ENCODE measurements at regions not wholly inside any gene's neighbourhood (a gene's known extent, or its start where the extent isn't known, plus 50 kb on each side); places are given as distances from the start of the nearest gene placed in this dataset.
"Not testable (repeated sequence)": the region's sequence is repeated elsewhere in the genome, so short reads cannot be mapped to it uniquely, and the experiment has no call there.

DNA sequence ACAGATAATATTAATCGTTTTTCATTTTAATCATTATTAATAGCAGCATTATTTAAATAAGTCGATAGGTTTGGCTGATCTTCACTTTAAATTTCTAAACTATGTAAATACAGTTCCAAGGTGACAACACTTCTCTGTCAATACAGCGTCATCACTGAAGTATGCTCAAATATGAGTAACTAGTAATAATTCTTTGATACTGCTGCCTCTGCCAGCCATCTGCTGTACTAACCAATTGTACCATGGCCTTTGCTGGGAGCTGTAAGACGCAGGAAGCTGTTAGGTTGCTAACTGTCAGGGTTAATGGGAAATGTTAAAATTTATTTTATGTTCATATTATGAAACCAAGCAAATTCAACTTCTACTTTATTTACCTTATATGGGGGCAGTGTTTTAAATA is 1650.5 kb upstream of the LRRTM3 start:
- Mint-ChIP-seq H3K9me3 (peaks cover 3% of the 10 kb centered on the region), H3K36me3 (ENCODE audit: low read depth) (no peaks in the 10 kb centered on the region), H3K27me3 (no peaks in the 10 kb centered on the region), H3K4me3 (no peak overlapping the region), H3K27ac (no peak overlapping the region), H3K4me1 (no peaks in the 10 kb centered on the region)
- POLR2A ChIA-PET: no interaction called here
- ATAC-seq (ENCODE audit: low read depth) (no peak), DNase-seq (no peak)
- intact Hi-C loops (cut with micrococcal nuclease): no loop called here
- TF ChIP-seq, protein P1, sequence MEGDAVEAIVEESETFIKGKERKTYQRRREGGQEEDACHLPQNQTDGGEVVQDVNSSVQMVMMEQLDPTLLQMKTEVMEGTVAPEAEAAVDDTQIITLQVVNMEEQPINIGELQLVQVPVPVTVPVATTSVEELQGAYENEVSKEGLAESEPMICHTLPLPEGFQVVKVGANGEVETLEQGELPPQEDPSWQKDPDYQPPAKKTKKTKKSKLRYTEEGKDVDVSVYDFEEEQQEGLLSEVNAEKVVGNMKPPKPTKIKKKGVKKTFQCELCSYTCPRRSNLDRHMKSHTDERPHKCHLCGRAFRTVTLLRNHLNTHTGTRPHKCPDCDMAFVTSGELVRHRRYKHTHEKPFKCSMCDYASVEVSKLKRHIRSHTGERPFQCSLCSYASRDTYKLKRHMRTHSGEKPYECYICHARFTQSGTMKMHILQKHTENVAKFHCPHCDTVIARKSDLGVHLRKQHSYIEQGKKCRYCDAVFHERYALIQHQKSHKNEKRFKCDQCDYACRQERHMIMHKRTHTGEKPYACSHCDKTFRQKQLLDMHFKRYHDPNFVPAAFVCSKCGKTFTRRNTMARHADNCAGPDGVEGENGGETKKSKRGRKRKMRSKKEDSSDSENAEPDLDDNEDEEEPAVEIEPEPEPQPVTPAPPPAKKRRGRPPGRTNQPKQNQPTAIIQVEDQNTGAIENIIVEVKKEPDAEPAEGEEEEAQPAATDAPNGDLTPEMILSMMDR (IDR thresholded peaks at IDR 0.05): no peak
- CTCF ChIA-PET: no interaction called here

DNA sequence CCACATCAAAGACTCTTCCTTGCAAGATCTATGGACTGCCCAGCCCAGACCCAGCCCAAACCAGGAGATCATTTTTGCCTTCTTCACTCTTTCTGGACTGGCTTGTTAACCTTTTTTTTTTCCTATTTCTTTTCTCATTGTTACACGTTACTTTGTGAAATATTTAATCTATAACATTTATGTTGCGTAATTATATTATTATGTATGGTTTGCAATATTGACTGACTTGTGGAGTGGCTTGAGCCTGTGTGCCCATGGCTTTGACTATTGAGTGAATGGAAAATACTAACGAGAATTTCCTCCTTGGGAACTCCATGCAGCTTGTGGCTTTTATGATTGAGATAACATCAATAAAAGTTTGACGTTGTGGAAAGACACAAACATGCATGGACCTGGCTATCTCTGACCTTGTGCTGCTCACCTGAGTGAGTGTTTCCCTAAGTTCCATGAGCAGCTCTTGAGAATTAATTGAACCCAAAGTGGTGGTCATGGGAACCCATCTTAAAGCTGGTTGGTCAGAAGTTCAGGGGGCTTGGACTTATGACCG is 1641.3 kb upstream of the LRRTM3 start:
- no peak overlapping the region for H3K27ac Mint-ChIP-seq
- no peaks in the 10 kb centered on the region for H3K36me3 Mint-ChIP-seq (ENCODE audit: low read depth)
- H3K4me1 Mint-ChIP-seq: no peaks in the 10 kb centered on the region
- intact Hi-C loops (cut with micrococcal nuclease): no loop called here
- no peaks in the 10 kb centered on the region for H3K27me3 Mint-ChIP-seq
- ChIA-PET CTCF (no interaction called here), POLR2A (no interaction called here)
- DNase-seq: no peak
- peaks cover 2% of the 10 kb centered on the region for H3K9me3 Mint-ChIP-seq
- no peak for ATAC-seq (ENCODE audit: low read depth)
- TF ChIP-seq, protein P1 (IDR thresholded peaks at IDR 0.05): no peak
- H3K4me3 Mint-ChIP-seq: no peak overlapping the region

DNA sequence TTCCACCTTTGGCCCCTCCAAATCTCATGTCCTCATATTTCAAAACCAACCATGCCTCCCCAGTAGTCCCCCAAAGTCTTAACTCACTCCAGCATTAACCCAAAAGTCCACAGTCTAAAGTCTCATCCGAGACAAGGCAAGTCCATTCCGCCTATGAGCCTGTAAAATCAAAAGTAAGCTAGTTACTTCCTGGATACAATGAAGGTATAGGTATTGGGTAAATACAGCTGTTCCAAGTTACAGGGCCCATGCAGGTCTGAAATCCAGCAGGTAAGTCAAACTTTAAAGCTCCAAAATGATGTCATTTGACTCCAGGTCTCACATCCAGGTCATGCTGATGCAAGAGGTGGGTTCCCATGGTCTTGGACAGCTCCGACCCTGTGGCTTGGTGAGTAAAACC is 1640.1 kb upstream of the LRRTM3 start:
- H3K27ac Mint-ChIP-seq; H3K27me3 Mint-ChIP-seq; DNase-seq; intact Hi-C loops (cut with micrococcal nuclease); H3K9me3 Mint-ChIP-seq; H3K4me3 Mint-ChIP-seq; ATAC-seq (ENCODE audit: low read depth); CTCF ChIA-PET; POLR2A ChIA-PET; H3K4me1 Mint-ChIP-seq; H3K36me3 Mint-ChIP-seq (ENCODE audit: low read depth): not testable (repeated sequence)

DNA sequence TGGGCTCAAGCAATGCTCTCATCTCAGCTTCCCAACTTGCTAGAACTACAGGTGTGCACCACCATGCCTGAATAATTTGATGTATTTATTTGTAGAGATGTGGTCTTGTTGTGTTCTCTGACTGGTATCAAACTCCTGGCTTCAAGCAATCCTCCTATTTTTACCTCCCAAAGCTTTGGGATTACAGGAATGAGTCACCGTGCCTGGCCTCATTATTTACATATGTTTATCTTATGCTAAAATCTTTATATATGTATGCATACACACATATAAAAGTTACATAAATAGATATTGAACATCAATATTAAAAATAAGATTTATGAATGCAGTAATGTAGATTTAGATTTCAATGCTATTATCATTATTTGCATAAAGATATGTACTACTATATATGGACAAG is 1634.5 kb upstream of the LRRTM3 start:
- ATAC-seq (ENCODE audit: low read depth) (no peak), DNase-seq (no peak)
- CTCF ChIA-PET: no interaction called here
- Mint-ChIP-seq H3K4me3 (no peak overlapping the region), H3K27ac (no peak overlapping the region), H3K9me3 (peaks cover 2% of the 10 kb centered on the region), H3K4me1 (no peaks in the 10 kb centered on the region), H3K27me3 (no peaks in the 10 kb centered on the region), H3K36me3 (ENCODE audit: low read depth) (no peaks in the 10 kb centered on the region)
- TF ChIP-seq, protein P1 (IDR thresholded peaks at IDR 0.05): no peak
- intact Hi-C loops (cut with micrococcal nuclease): no loop called here
- POLR2A ChIA-PET: no interaction called here

DNA sequence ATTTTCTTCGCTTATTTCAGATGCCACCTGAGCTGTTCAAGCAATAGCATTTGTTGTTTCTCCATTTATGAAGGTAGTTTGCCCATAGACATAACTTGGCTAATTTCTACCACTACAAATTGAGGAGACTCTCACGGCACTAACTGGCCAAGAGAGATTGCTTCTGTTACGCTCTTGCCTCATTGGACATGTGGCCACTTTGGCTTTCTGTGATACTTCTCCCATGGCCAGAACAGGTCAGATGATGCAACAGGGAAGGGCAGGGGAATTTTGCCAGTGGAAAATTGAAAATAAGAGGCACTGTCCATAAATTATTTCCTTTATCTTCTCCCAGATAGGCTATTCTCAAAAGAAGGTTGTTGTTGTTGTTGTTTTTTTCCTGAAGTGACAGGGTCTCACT is 1633.3 kb upstream of the LRRTM3 start:
- H3K4me3 Mint-ChIP-seq: no peak overlapping the region
- H3K9me3 Mint-ChIP-seq: peaks cover 2% of the 10 kb centered on the region
- no peaks in the 10 kb centered on the region for H3K27me3 Mint-ChIP-seq
- DNase-seq: no peak
- H3K36me3 Mint-ChIP-seq (ENCODE audit: low read depth): no peaks in the 10 kb centered on the region
- ATAC-seq (ENCODE audit: low read depth): no peak
- intact Hi-C loops (cut with micrococcal nuclease): no loop called here
- ChIA-PET POLR2A (no interaction called here), CTCF (no interaction called here)
- TF ChIP-seq, protein P1 (IDR thresholded peaks at IDR 0.05): no peak
- H3K27ac Mint-ChIP-seq: no peak overlapping the region
- H3K4me1 Mint-ChIP-seq: no peaks in the 10 kb centered on the region

DNA sequence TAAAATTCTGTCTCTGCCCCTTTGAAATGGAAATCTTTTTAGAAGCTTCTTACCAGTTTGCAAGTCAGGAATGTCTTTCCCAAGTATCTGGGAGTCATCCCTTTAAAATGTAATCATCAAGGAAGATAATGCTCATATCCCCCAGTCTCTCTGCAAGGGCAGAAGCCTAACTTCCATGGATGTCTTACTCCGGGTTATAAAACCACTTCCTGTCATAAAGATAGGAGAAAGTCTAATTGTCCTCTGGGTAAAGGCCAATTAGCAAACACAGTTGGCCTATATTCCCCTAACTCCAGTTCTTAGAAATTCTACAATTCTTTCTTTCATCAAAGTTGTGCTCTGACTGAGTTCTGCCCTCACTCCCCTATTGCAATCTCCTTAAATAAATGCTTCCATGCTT is 1631.5 kb upstream of the LRRTM3 start:
- intact Hi-C loops (cut with micrococcal nuclease): no loop called here
- Mint-ChIP-seq H3K27me3 (no peaks in the 10 kb centered on the region), H3K36me3 (ENCODE audit: low read depth) (no peaks in the 10 kb centered on the region), H3K27ac (no peak overlapping the region), H3K4me3 (no peak overlapping the region), H3K4me1 (no peaks in the 10 kb centered on the region), H3K9me3 (peaks cover 2% of the 10 kb centered on the region)
- CTCF ChIA-PET: no interaction called here
- POLR2A ChIA-PET: no interaction called here
- ATAC-seq (ENCODE audit: low read depth): no peak
- DNase-seq: no peak
- TF ChIP-seq, protein P1 (IDR thresholded peaks at IDR 0.05): no peak
